SH-SY5Y (cell line): ENCODE measurements at regions not wholly inside any gene's neighbourhood (a gene's known extent, or its start where the extent isn't known, plus 50 kb on each side); places are given as distances from the start of the nearest gene placed in this dataset.

ENCODE experiments used
- GATA2 ChIP-seq: IDR thresholded peaks from 2 replicates; pipeline ENCODE4 v1.6.1; 2011; ENCODE audit warnings: mild to moderate bottlenecking, low read depth, low read length
- GATA3 ChIP-seq: IDR thresholded peaks from 2 replicates; pipeline ENCODE4 v1.6.1; 2011; ENCODE audit warnings: low read depth, mild to moderate bottlenecking, low read length, moderate library complexity

- TF ChIP-seq GATA2, result no peak
- no peak for TF ChIP-seq GATA3
Observed at GRCh38 chr7:4319280-4319679, 362.8 kb upstream of the FOXK1 start.

GRCh38 chr7:4325732-4326131, 356.4 kb upstream of the FOXK1 start:
- TF ChIP-seq GATA2 (no peak), GATA3 (no peak)

- TF ChIP-seq GATA3 (no peak), GATA2 (no peak)
Observed at GRCh38 chr7:4331711-4332110, 350.4 kb upstream of the FOXK1 start.

GRCh38 chr7:4338556-4338955, 343.5 kb upstream of the FOXK1 start:
- TF ChIP-seq GATA3 (no peak), GATA2 (no peak)

GRCh38 chr7:4343272-4344247, 338.5 kb upstream of the FOXK1 start:
- TF ChIP-seq GATA3 (no peak), GATA2 (no peak)

- TF ChIP-seq GATA2 (no peak), GATA3 (no peak)
Observed at GRCh38 chr7:4345004-4345403, 337.1 kb upstream of the FOXK1 start.

GRCh38 chr7:4352069-4352468, 330.0 kb upstream of the FOXK1 start:
- no peak for TF ChIP-seq GATA2
- no peak for TF ChIP-seq GATA3

- no peak for TF ChIP-seq GATA3
- TF ChIP-seq GATA2, result no peak
Observed at GRCh38 chr7:4361774-4362173, 320.3 kb upstream of the FOXK1 start.

GRCh38 chr7:4383584-4383983, 298.5 kb upstream of the FOXK1 start:
- TF ChIP-seq GATA3, result no peak
- TF ChIP-seq GATA2, result no peak

GRCh38 chr7:4386190-4386589, 295.9 kb upstream of the FOXK1 start:
- no peak for TF ChIP-seq GATA2
- no peak for TF ChIP-seq GATA3

- no peak for TF ChIP-seq GATA3
- TF ChIP-seq GATA2, result no peak
Observed at GRCh38 chr7:4394736-4395135, 287.4 kb upstream of the FOXK1 start.

- no peak for TF ChIP-seq GATA3
- no peak for TF ChIP-seq GATA2
Observed at GRCh38 chr7:4399121-4399520, 283.0 kb upstream of the FOXK1 start.

- TF ChIP-seq GATA3 (no peak), GATA2 (no peak)
Observed at GRCh38 chr7:4399596-4399995, 282.5 kb upstream of the FOXK1 start.

GRCh38 chr7:4406288-4407058, 275.6 kb upstream of the FOXK1 start:
- no peak for TF ChIP-seq GATA3
- no peak for TF ChIP-seq GATA2
